ENCODE measurements at regions not wholly inside any gene's neighbourhood (a gene's known extent, or its start where the extent isn't known, plus 50 kb on each side); places are given as distances from the start of the nearest gene placed in this dataset.

- TF ChIP-seq POLR2AphosphoS5 (IDR thresholded peaks at IDR 0.05; ENCODE audit: low read depth, low read length) (no peak), POLR2A (IDR thresholded peaks at IDR 0.05; ENCODE audit: low read depth, low read length) (no peak)
Measured at GRCh38 chr16:77514500-77515220, 79.8 kb upstream of the ADAMTS18 start.
